PFSK-1 (cell line): ENCODE measurements at regions not wholly inside any gene's neighbourhood (a gene's known extent, or its start where the extent isn't known, plus 50 kb on each side); places are given as distances from the start of the nearest gene placed in this dataset.

Experiments
- FOXP2 ChIP-seq: optimal IDR thresholded peaks from 2 replicates; pipeline ENCODE3; 2011; ENCODE audit warnings: borderline replicate concordance, control low read depth, inconsistent platforms; ENCODE audit not compliant: insufficient read depth; ENCODE audit errors: extremely low read length, extremely low read depth
- POLR2AphosphoS5 ChIP-seq: IDR thresholded peaks from 2 replicates; pipeline ENCODE4 v1.6.1; 2012; ENCODE audit warnings: low read depth, mild to moderate bottlenecking, control low read depth, low read length, moderate library complexity
- SIN3A ChIP-seq: IDR thresholded peaks from 2 replicates; pipeline ENCODE4 v1.6.1; 2012; ENCODE audit warnings: mild to moderate bottlenecking, low read length, moderate library complexity, borderline replicate concordance; ENCODE audit not compliant: insufficient read depth
- TAF1 ChIP-seq: IDR thresholded peaks from 2 replicates; pipeline ENCODE4 v1.6.1; 2012; ENCODE audit warnings: low read length, control low read depth, borderline replicate concordance; ENCODE audit not compliant: insufficient read depth
- TF ChIP-seq, protein P1 (sequence below), 2 experiments: IDR thresholded peaks; 2 replicates each; pipeline versions ENCODE4 v1.6.1 to v1.8.0; 2011 to 2012; ENCODE audit warnings: low read depth in 2 of 2, low read length in 2 of 2, control low read depth in 1 of 2, inconsistent platforms in 1 of 2, mild to moderate bottlenecking in 1 of 2, moderate library complexity in 1 of 2; ENCODE audit not compliant: insufficient read depth in 1 of 2

DNA sequence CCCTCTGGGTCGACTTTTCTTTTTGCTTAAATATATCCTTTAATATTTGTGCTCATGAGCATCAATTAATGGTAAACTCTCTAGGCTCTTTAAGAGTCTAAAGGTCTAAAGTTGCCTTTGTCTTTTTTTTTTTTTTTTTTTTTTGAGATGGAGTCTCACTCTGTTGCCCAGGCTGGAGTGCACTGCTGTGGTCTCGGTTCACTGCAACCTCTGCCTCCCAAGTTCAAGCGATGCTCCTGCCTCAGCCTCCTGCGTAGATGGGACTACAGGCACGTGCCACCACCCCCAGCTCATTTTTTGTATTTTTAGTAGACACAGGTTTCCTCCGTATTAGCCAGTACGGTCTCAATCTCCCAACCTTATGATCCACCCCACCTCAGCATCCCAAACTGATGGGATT is 122.0 kb upstream of the TMEM170B start:
- TF ChIP-seq SIN3A: no peak
- TF ChIP-seq, protein P1, sequence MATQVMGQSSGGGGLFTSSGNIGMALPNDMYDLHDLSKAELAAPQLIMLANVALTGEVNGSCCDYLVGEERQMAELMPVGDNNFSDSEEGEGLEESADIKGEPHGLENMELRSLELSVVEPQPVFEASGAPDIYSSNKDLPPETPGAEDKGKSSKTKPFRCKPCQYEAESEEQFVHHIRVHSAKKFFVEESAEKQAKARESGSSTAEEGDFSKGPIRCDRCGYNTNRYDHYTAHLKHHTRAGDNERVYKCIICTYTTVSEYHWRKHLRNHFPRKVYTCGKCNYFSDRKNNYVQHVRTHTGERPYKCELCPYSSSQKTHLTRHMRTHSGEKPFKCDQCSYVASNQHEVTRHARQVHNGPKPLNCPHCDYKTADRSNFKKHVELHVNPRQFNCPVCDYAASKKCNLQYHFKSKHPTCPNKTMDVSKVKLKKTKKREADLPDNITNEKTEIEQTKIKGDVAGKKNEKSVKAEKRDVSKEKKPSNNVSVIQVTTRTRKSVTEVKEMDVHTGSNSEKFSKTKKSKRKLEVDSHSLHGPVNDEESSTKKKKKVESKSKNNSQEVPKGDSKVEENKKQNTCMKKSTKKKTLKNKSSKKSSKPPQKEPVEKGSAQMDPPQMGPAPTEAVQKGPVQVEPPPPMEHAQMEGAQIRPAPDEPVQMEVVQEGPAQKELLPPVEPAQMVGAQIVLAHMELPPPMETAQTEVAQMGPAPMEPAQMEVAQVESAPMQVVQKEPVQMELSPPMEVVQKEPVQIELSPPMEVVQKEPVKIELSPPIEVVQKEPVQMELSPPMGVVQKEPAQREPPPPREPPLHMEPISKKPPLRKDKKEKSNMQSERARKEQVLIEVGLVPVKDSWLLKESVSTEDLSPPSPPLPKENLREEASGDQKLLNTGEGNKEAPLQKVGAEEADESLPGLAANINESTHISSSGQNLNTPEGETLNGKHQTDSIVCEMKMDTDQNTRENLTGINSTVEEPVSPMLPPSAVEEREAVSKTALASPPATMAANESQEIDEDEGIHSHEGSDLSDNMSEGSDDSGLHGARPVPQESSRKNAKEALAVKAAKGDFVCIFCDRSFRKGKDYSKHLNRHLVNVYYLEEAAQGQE (IDR thresholded peaks at IDR 0.05; ENCODE audit: insufficient read depth in 1 of 2, low read depth in 2 of 2, low read length in 2 of 2): no peak

DNA sequence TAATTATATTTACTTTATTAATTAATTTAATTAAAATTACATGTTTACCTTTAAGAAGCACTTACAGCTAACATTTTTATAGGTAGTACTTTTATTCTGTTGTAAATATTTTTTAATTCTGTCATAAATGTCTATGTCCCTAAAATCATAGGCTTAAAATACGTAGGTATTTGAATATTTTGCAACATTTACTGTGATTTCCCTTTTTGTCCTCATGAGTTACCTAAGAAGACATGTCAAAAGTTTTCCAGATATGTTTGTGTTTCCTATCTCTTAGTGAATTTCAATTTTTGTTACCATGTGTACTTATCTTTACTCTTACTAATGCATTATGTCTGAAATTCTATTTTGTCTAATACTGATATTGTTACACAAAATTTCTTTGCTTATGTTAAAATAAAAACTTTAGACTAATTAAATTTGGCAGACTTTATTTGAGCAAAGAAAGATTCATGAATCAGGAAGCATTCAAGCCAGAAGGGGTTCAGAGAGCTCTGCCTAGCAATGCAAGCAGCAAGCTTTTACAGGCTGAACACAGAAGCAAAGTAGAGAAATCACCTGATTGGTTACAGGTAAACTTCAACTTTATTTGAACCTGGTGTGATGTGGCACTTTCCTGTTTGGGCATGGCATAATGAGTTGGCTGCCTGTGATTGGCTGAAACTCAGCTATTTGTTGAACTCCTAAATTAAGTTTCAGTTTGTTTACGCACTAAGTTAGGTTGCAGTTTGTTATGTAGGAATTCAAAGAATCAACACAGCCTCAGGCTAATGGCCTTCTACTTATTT is 123.2 kb upstream of the TMEM170B start:
- TF ChIP-seq FOXP2: no peak
- TF ChIP-seq POLR2AphosphoS5: no peak
- TF ChIP-seq TAF1: no peak
- TF ChIP-seq, protein P1 (IDR thresholded peaks at IDR 0.05; ENCODE audit: insufficient read depth in 1 of 2, low read depth in 2 of 2, low read length in 2 of 2): no peak
- TF ChIP-seq SIN3A: no peak

DNA sequence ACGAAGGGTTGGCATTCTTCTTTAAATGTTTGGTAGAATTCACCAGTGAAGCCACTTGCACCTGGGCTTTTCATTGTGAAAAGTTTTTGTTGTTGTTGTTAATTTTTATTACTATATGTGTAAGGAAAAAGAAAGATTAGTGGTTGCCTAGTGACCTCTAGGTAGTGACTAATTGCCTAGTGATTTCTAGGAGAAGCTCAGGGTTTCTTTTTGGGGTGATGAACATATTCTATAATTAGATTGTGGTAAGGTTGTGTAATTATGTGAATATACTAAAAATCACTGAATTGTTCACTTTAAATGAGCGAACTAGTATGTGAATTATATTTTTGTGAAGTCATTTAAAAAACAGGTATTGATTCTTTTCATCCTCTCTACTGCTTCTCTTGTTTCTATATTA is 123.8 kb upstream of the TMEM170B start:
- no peak for TF ChIP-seq SIN3A
- TF ChIP-seq FOXP2: no peak
- TF ChIP-seq TAF1: no peak
- TF ChIP-seq POLR2AphosphoS5: no peak
- TF ChIP-seq, protein P1 (IDR thresholded peaks at IDR 0.05; ENCODE audit: insufficient read depth in 1 of 2, low read depth in 2 of 2, low read length in 2 of 2): no peak

DNA sequence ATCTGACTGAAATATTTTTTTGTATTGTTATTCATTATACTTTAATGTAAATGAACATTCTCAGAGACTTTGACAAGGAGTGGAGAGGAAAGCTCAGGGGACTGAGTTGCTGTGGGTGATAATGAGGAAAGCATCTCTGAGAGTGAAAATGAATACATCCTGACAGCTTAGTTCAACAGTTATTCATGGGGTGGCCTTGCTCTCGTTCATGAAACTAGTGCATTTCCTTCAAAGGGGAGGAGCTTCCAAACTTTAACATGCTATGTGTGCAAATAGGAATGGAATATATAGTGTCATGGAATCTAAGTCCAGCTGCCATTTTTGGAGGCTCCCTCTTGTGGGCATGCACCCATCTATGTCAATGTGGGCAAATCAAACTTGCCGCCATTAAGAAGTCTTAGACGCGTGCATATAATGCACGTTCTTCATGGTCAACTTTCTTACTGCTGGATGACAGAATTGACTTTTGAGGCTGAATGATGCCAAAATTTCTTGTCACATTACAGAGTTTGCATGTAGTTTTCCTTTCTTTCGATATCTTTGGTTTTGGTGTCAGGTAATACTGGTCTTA is 124.3 kb upstream of the TMEM170B start:
- TF ChIP-seq, protein P1 (IDR thresholded peaks at IDR 0.05; ENCODE audit: insufficient read depth in 1 of 2, low read depth in 2 of 2, low read length in 2 of 2): no peak

DNA sequence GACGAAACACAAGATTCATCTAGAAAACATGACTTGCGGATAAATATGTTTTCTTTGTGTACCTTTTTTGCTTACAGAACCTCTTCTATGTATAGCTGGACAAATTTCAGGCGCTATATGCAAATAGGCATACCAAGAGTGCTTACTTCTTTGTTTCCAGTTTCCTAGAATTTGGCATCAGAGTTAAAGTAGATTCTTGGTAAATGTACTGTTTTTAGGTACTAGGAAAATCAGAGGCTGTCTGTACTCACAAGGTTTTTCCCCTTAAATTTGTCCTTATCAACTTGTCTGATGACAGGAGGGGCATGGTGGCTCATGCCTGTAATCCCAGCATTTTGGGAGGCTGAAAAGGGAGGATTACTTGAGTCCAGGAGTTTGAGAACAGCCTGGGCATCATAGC is 124.9 kb upstream of the TMEM170B start:
- TF ChIP-seq FOXP2 (no peak), TAF1 (no peak), POLR2AphosphoS5 (no peak), SIN3A (no peak)
- TF ChIP-seq, protein P1 (IDR thresholded peaks at IDR 0.05; ENCODE audit: insufficient read depth in 1 of 2, low read depth in 2 of 2, low read length in 2 of 2): no peak
